ENCODE measurements at regions not wholly inside any gene's neighbourhood (a gene's known extent, or its start where the extent isn't known, plus 50 kb on each side); places are given as distances from the start of the nearest gene placed in this dataset.
"Not testable (repeated sequence)": the region's sequence is repeated elsewhere in the genome, so short reads cannot be mapped to it uniquely, and the experiment has no call there.

DNA sequence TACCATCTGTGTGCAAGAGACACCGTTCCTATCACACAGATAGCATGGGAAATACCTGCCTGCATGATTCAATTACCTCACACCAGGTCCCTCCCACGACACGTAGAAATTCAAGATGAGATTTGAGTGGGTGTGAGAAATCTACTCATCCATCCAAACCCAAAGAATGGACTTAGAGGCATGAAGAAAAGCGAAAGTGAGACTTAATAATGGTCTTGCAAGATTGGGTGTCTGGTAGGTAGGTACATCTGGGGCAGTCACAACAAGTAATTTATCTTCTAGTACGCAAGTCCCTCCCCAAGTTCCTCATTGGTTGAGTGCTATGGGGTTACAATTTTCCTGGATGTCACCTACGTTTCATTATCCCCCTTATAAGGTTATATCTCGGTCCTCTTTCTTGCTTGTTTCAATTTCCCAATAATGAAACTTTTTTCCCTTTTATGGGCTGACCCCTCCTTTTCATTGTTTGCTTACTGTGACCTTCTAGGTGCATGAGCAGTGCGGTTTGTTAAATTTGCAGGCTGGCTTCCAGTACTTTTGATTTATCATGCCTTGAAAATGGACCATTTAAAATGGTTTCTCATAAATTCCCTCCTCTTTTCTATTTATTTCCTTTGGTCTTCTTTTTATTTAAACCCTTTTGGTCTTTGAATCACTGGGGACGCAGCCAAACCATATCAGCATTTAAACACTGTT is 63.1 kb upstream of the ZNF658 start:
- H3K36me3 ChIP-seq (replicated peaks); H3K27me3 ChIP-seq (replicated peaks); H3K4me3 ChIP-seq (ENCODE audit: low read depth, low read length); H3K27ac ChIP-seq; DNase-seq; in situ Hi-C loops (cut with HindIII; ENCODE audit: low pct_ligation_motif_present, low sequenced_read_pairs): not testable (repeated sequence)
